ENCODE measurements at regions not wholly inside any gene's neighbourhood (a gene's known extent, or its start where the extent isn't known, plus 50 kb on each side); places are given as distances from the start of the nearest gene placed in this dataset.
A peak's percentile ranks its signal among the peaks of the same experiment; 100 is the strongest.

DNA sequence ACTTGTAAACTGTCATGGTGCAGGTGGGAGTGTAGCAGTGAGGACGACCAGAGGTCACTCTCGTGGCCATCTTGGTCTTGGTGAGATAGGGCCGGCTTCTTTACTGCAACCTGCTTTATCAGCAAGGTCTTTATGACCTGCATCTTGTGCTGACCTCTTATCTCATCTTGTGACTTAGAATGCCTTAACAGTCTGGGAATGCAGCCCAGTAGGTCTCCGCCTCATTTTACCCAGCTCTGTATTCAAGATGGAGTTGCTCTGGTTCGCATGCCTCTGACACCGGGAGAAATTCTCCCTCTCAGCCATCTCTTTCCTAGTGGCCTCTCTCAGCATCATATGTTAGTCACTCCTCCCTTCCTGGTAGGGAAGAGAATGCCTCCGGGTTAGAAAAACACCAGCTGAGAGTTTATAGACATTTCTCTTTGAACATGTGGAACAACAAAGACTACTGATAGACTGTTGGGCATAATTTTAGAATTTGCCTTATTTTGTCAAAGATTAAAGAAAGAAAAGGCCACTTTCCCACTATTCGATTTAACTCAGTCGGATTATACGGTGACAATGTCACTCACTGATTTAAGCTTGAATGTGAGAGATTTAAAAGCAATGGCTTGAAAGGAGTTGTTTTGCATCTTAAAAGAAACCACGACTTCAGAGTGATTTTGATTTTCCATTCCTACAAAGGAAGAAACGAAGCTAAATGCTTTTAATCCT is 67.9 kb upstream of the SNX9 start (continued):
- TF ChIP-seq HDAC3 (IDR thresholded peaks at IDR 0.05; ENCODE audit: borderline replicate concordance, partially characterized antibody), result no peak
- TF ChIP-seq CEBPB (tag; IDR thresholded peaks at IDR 0.05), result no peak
- TF ChIP-seq, protein P1, sequence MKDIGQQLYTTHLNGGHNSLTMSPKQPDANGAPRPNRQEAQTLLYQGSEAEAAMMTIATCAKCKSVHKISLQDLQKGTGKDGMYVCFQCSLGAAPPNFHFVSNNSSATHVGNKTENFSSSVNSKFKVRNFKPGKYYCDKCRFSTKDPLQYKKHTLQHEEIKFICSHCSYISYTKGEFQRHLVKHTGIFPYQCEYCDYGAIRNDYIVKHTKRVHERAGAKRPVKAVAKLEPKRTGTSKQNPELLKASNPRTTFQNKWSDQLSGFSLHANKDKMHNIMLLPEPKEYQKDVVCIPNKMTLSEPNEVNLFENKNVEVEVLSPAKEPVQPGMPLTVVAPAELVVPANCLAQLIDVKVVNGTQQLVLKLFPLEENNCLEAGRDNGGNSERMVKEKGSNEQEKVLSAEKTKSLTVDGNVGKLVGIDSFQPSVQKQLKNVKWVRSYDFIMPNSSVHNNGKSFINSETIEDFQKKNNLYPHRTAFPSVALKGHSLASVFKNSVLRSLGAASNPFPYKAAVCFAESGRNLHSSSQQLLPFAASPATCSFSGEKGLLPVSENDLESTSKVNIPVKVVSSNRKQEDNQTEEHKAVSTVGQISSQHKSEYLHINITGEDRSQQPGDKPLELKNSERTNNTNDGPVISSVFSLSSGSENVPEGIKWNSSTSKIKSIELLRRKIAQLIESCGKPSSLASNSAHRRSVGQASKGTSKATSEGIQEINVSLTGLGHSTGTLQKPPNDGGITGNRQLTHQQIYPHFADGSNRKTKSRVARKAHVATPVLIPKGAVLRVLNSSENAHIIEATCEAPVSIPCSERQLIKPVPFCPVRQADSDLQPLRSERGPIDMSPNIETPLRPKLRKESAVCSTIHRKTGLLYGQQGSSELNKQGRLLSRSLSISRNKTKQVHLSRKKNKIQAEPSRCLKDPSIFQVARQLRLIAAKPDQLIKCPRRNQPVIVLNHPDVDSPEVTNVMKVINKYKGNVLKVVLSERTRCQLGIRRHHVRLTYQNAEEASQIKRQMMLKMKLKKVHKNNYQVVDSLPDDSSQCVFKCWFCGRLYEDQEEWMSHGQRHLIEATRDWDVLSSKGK (CRISPR knock-in tag; IDR thresholded peaks at IDR 0.05), result 0 out of 2 replicates have a peak, but pooled peaks have one; percentile 70
- no peak for TF ChIP-seq BDP1 (IDR thresholded peaks at IDR 0.05; ENCODE audit: insufficient read depth, insufficient read length)
- peak; percentile 95 for TF ChIP-seq ZNF354B (CRISPR knock-in tag; IDR thresholded peaks at IDR 0.05)
- TF ChIP-seq THRB (CRISPR knock-in tag; conservative IDR thresholded peaks at IDR 0.05), result peak; percentile 88; the same call in 1 of the 2 replicates
- TF ChIP-seq, protein P2, sequence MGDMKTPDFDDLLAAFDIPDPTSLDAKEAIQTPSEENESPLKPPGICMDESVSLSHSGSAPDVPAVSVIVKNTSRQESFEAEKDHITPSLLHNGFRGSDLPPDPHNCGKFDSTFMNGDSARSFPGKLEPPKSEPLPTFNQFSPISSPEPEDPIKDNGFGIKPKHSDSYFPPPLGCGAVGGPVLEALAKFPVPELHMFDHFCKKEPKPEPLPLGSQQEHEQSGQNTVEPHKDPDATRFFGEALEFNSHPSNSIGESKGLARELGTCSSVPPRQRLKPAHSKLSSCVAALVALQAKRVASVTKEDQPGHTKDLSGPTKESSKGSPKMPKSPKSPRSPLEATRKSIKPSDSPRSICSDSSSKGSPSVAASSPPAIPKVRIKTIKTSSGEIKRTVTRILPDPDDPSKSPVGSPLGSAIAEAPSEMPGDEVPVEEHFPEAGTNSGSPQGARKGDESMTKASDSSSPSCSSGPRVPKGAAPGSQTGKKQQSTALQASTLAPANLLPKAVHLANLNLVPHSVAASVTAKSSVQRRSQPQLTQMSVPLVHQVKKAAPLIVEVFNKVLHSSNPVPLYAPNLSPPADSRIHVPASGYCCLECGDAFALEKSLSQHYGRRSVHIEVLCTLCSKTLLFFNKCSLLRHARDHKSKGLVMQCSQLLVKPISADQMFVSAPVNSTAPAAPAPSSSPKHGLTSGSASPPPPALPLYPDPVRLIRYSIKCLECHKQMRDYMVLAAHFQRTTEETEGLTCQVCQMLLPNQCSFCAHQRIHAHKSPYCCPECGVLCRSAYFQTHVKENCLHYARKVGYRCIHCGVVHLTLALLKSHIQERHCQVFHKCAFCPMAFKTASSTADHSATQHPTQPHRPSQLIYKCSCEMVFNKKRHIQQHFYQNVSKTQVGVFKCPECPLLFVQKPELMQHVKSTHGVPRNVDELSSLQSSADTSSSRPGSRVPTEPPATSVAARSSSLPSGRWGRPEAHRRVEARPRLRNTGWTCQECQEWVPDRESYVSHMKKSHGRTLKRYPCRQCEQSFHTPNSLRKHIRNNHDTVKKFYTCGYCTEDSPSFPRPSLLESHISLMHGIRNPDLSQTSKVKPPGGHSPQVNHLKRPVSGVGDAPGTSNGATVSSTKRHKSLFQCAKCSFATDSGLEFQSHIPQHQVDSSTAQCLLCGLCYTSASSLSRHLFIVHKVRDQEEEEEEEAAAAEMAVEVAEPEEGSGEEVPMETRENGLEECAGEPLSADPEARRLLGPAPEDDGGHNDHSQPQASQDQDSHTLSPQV (IDR thresholded peaks at IDR 0.05), result peak; percentile 99
- no peak for TF ChIP-seq CHCHD3 (CRISPR knock-in tag; IDR thresholded peaks at IDR 0.05)
- no peak for TF ChIP-seq SRSF1 (IDR thresholded peaks at IDR 0.05; ENCODE audit: low read depth, low read length)
- no peak for TF ChIP-seq C11orf30 (IDR thresholded peaks at IDR 0.05; ENCODE audit: low read depth)
- TF ChIP-seq FOXK1 (CRISPR knock-in tag; IDR thresholded peaks at IDR 0.05; ENCODE audit: borderline replicate concordance), result no peak
- 0 out of 2 replicates have a peak, but pooled peaks have one; percentile 19 for TF ChIP-seq SMARCA4 (IDR thresholded peaks at IDR 0.05)
- TF ChIP-seq BCOR (IDR thresholded peaks at IDR 0.05), result no peak

Measured in K562 (cell line).